Fibroblast of pulmonary artery (primary cell): ENCODE measurements at regions not wholly inside any gene's neighbourhood (a gene's known extent, or its start where the extent isn't known, plus 50 kb on each side); places are given as distances from the start of the nearest gene placed in this dataset.

Experiments used
- DNase-seq: peaks from one replicate; pipeline ENCODE4 v3.0.0-alpha.2; 2010; ENCODE audit warnings: low read depth
- H3K4me3 ChIP-seq: replicated peaks from 2 replicates; pipeline ENCODE4 v1.5.1; 2011; ENCODE audit warnings: low read depth, mild to moderate bottlenecking, control low read depth, low read length, moderate library complexity
- TF ChIP-seq, protein P1 (sequence below): IDR thresholded peaks from 2 replicates; pipeline ENCODE4 v1.5.1; 2011; ENCODE audit warnings: mild to moderate bottlenecking, control low read depth, low read length, inconsistent platforms; ENCODE audit errors: missing control alignments

- no peak for DNase-seq
- TF ChIP-seq, protein P1, sequence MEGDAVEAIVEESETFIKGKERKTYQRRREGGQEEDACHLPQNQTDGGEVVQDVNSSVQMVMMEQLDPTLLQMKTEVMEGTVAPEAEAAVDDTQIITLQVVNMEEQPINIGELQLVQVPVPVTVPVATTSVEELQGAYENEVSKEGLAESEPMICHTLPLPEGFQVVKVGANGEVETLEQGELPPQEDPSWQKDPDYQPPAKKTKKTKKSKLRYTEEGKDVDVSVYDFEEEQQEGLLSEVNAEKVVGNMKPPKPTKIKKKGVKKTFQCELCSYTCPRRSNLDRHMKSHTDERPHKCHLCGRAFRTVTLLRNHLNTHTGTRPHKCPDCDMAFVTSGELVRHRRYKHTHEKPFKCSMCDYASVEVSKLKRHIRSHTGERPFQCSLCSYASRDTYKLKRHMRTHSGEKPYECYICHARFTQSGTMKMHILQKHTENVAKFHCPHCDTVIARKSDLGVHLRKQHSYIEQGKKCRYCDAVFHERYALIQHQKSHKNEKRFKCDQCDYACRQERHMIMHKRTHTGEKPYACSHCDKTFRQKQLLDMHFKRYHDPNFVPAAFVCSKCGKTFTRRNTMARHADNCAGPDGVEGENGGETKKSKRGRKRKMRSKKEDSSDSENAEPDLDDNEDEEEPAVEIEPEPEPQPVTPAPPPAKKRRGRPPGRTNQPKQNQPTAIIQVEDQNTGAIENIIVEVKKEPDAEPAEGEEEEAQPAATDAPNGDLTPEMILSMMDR = no peak
- no peak overlapping the region for H3K4me3 ChIP-seq
These were observed 1064.5 kb upstream of the DDX18 start for GRCh38 chr2:116749994-116750393.

DNA sequence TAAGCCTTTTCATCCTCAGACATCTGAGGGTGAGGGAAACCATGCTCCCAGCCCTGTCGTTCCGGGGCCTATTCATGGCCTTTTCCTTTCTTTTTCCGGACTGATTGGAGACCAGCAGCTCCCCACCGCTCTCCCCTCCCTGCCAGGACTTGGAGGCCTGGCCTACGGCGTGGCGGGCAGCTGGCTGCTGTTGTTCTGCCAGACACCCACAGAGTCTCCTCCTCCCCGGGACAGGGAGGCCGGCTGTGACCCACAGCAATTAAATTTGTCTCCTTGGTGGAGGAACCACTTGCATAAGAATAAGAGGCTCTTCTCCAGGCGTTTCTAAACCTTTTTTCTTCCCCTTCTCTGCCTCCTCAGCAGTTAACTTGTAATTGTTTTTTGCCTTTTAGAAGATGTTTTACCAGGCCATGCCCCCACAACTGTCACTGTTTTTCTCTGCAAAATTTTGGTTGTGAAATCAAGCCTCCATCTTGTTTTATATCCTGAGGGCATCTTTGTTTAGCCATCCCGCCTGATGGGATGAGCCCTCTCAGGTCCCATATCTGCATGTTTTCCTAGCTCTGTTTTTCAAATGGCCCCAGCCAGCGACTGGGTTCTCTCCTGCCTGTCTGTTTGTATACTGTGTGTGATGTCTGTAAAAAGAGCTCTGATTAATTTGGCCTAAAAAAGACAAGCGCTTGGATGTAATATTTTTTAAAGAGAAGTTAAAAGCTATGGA lies 1060.0 kb upstream of the DDX18 start:
- no peak for DNase-seq

DNA sequence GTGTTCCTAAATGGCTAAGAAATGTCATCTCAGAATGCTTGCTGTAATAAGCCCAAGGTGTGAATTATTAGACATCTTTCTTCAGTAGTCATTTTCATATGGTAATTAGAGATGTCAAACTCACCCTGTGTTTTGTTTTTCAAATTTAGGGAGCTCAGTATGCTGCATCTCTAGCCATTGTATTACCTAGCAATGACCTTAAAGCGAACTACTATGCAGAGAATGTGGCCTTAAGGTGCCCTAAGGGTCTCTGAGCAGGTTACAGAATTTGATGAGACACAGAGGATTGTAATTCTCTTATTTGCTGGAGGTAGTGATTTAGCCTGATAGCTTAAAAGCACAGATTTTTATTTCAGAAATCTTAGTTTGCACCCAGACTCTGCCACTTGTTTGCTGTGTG lies 1052.6 kb upstream of the DDX18 start:
- no peak for DNase-seq
- no peak overlapping the region for H3K4me3 ChIP-seq
- TF ChIP-seq, protein P1 = no peak

More for the DNA sequence above, 1060.0 kb upstream of the DDX18 start:
- TF ChIP-seq, protein P1 = no peak
- no peak overlapping the region for H3K4me3 ChIP-seq

DNA sequence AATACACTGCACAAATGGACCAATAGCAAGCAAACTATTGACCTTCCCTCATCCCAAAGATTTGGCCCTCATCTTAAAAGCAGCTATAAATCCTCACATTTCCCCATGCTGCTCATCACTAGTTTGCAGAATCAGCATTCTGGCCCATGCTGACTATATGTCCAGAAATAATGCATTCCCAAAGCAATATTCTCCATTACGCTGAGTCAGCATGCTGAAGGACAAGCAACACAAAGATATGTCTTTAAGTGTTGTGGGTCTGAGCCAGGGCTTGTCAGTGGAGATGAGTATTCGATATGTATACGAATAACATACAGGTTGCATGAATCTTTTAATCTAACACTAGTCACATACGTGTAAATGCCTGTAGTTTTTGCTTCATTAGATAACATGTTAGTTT lies 1045.0 kb upstream of the DDX18 start:
- H3K4me3 ChIP-seq = no peak overlapping the region
- TF ChIP-seq, protein P1 = no peak
- DNase-seq = no peak

DNA sequence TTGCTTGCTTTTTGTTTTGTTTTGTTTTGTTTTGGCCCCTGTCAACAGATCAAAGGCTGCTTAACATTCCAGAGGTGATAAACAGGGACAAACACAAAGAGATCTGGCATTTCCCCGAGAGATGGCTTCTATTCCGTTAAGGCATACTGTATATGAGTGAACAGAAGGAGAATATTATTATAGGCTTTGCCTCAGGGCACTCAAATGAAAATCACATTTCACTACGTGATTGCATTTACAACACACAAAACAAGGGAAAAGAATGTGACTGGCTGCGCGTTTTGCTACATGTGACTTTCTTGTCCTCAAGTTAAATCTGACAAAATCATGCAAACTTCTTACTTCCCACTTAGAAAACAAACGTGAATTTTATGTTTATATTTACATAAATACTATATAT lies 1037.9 kb upstream of the DDX18 start:
- H3K4me3 ChIP-seq = no peak overlapping the region
- DNase-seq = no peak
- TF ChIP-seq, protein P1 = no peak

DNA sequence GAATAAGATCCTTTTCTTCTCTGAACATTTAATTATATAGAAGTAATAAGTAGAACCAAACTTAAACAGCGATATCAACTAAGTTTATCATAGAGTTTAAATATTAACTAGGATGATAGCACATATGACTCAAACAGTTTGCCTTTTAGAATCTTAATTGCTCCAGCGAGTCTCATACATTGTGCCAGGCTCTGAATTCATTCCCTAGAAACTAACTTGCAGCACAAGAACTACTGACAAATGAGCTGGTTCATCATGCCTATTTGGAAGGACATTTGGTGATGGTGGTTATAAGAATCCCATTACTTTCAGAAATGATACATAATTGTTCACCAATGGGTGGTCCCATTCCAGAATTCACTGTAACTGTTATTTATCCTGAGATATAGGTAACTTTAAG lies 1026.6 kb upstream of the DDX18 start:
- H3K4me3 ChIP-seq = no peak overlapping the region
- DNase-seq = no peak
- TF ChIP-seq, protein P1 = no peak

- no peak overlapping the region for H3K4me3 ChIP-seq
- DNase-seq = no peak
- TF ChIP-seq, protein P1 = no peak
These were observed 1011.8 kb upstream of the DDX18 start for GRCh38 chr2:116802671-116803070.
